GOT3 (cell line): ENCODE measurements at regions not wholly inside any gene's neighbourhood (a gene's known extent, or its start where the extent isn't known, plus 50 kb on each side); places are given as distances from the start of the nearest gene placed in this dataset.
A peak's percentile ranks its signal among the peaks of the same experiment; 100 is the strongest.

Experiments
- DNase-seq: peaks from one replicate; lab custom pipeline; 2025; ENCODE audit warnings: mixed read lengths; lab: John Stamatoyannopoulos, UW

GRCh38 chr5:173781816-173782670 is 106.1 kb upstream of the CPEB4 start:
- peak; percentile 61 for DNase-seq

GRCh38 chr5:173782671-173783101 is 105.5 kb upstream of the CPEB4 start:
- no peak for DNase-seq

- DNase-seq, result no peak
Observed at GRCh38 chr5:173783371-173783770, 104.8 kb upstream of the CPEB4 start.

- no peak for DNase-seq
Observed at GRCh38 chr5:173785400-173785799, 102.7 kb upstream of the CPEB4 start.

- DNase-seq, result no peak
Observed at GRCh38 chr5:173785866-173786265, 102.3 kb upstream of the CPEB4 start.

GRCh38 chr5:173786286-173787187 is 101.6 kb upstream of the CPEB4 start:
- DNase-seq, result no peak

- DNase-seq, result peak; percentile 81
Observed at GRCh38 chr5:173789031-173789920, 98.9 kb upstream of the CPEB4 start.

GRCh38 chr5:173790177-173790719 is 97.9 kb upstream of the CPEB4 start:
- no peak for DNase-seq

- no peak for DNase-seq
Observed at GRCh38 chr5:173790836-173791546, 97.2 kb upstream of the CPEB4 start.

- no peak for DNase-seq
Observed at GRCh38 chr5:173791878-173792277, 96.3 kb upstream of the CPEB4 start.

- DNase-seq, result no peak
Observed at GRCh38 chr5:173792781-173793547, 95.2 kb upstream of the CPEB4 start.

GRCh38 chr5:173793648-173794548 is 94.3 kb upstream of the CPEB4 start:
- no peak for DNase-seq

- DNase-seq, result no peak
Observed at GRCh38 chr5:173794901-173795416, 93.2 kb upstream of the CPEB4 start.

- no peak for DNase-seq
Observed at GRCh38 chr5:173795601-173796000, 92.5 kb upstream of the CPEB4 start.

GRCh38 chr5:173796721-173797495 is 91.2 kb upstream of the CPEB4 start:
- DNase-seq, result no peak

GRCh38 chr5:173798127-173798810 is 89.9 kb upstream of the CPEB4 start:
- DNase-seq, result no peak

GRCh38 chr5:173800340-173800739 is 87.8 kb upstream of the CPEB4 start:
- no peak for DNase-seq
